Brain microvascular endothelial cell (primary cell): ENCODE measurements at regions not wholly inside any gene's neighbourhood (a gene's known extent, or its start where the extent isn't known, plus 50 kb on each side); places are given as distances from the start of the nearest gene placed in this dataset.

ENCODE experiments used
- DNase-seq: peaks from one replicate; pipeline ENCODE4 v3.0.0-alpha.2; 2020
- H3K27ac ChIP-seq: fragments of 250-450 bp; sonication (Bioruptor Pico); 2 replicates; pipeline ENCODE4 v1.5.1; 2020; ENCODE audit warnings: mild to moderate bottlenecking, moderate library complexity
- H3K27me3 ChIP-seq: fragments of 250-450 bp; sonication (Bioruptor Pico); replicated peaks from 2 replicates; pipeline ENCODE4 v1.5.1; 2020; ENCODE audit warnings: mild to moderate bottlenecking
- H3K36me3 ChIP-seq: fragments of 250-450 bp; sonication (Bioruptor Pico); replicated peaks from 2 replicates; pipeline ENCODE4 v1.5.1; 2020; ENCODE audit warnings: mild to moderate bottlenecking
- H3K4me3 ChIP-seq: 2 replicates; pipeline ENCODE4 v1.5.1; 2011; ENCODE audit warnings: low read depth, mild to moderate bottlenecking, control low read depth, low read length, moderate library complexity
- CTCF ChIP-seq: IDR thresholded peaks from 2 replicates; pipeline ENCODE4 v1.5.1; 2011; ENCODE audit warnings: low read depth, mild to moderate bottlenecking, moderate library complexity, low read length, control low read depth, inconsistent platforms; ENCODE audit errors: missing control alignments
- in situ Hi-C: cut with HindIII; loops from 2 replicates; pipeline ENCODE4 v1.10.0; 2017; ENCODE audit warnings: low sequenced_read_pairs, low pct_ligation_motif_present

DNA sequence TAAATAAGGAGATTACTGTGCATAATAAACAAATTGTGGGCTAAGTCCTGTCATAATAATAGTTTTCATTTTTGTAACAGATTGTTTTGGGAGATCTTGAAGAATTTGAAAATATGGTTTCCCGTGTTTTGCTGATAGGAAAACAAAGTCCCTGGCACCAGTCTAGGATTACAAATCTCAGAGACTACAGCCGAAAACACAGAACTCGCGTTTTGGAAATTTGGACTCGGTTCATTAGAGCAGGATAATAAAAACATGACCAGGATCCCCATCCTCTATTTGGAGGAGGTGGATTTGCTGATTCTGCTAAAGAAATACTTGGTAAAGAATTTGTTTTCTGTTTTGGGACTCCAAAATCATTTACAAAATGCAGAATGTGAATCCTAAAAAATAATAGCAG is 1194.4 kb downstream of the DTWD2 start:
- Histone ChIP-seq H3K4me3 (no peak overlapping the region), H3K27ac (no peak overlapping the region), H3K27me3 (no peaks in the 10 kb centered on the region), H3K36me3 (no peaks in the 10 kb centered on the region)
- no peak for DNase-seq
- in situ Hi-C loops = no loop called here
- TF ChIP-seq CTCF = no peak

GRCh38 chr5:117792476-117792875 is 1195.9 kb downstream of the DTWD2 start:
- Histone ChIP-seq H3K27me3 (no peaks in the 10 kb centered on the region), H3K27ac (no peak overlapping the region), H3K36me3 (no peaks in the 10 kb centered on the region), H3K4me3 (no peak overlapping the region)
- in situ Hi-C loops = no loop called here
- no peak for DNase-seq
- TF ChIP-seq CTCF = no peak

DNA sequence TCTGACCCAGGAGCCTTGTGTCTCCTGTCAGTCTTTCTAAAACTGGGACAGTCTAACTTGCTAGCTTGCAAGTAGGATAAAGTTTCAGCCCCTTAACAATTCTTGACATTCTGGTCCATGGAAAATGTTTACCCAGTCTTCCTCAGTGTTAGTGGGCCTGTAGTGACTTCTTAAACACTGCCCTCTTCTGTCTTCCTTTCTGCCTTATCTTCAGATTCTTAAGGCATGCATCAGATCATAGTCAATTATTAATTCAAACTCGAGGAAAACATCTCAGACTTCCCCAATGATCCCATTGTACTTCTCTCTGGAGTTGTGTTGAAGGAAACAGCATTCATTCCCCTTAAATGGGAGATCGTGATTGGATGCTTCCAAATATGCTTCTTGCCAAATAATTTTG is 1199.8 kb downstream of the DTWD2 start:
- no peaks in the 10 kb centered on the region for H3K36me3 ChIP-seq
- no peak for TF ChIP-seq CTCF
- no peak overlapping the region for H3K27ac ChIP-seq
- DNase-seq = no peak
- H3K27me3 ChIP-seq = no peaks in the 10 kb centered on the region
- H3K4me3 ChIP-seq = no peak overlapping the region
- in situ Hi-C loops = no loop called here

GRCh38 chr5:117779171-117779570 is 1204.5 kb upstream of the SEMA6A start:
- Histone ChIP-seq H3K27ac (no peak overlapping the region), H3K36me3 (no peaks in the 10 kb centered on the region), H3K27me3 (no peaks in the 10 kb centered on the region), H3K4me3 (no peak overlapping the region)
- no peak for DNase-seq
- no peak for TF ChIP-seq CTCF
- in situ Hi-C loops = no loop called here

GRCh38 chr5:117776977-117777376 is 1202.4 kb upstream of the SEMA6A start:
- in situ Hi-C loops = no loop called here
- Histone ChIP-seq H3K4me3 (no peak overlapping the region), H3K27me3 (no peaks in the 10 kb centered on the region), H3K36me3 (no peaks in the 10 kb centered on the region), H3K27ac (no peak overlapping the region)
- DNase-seq = no peak
- no peak for TF ChIP-seq CTCF

DNA sequence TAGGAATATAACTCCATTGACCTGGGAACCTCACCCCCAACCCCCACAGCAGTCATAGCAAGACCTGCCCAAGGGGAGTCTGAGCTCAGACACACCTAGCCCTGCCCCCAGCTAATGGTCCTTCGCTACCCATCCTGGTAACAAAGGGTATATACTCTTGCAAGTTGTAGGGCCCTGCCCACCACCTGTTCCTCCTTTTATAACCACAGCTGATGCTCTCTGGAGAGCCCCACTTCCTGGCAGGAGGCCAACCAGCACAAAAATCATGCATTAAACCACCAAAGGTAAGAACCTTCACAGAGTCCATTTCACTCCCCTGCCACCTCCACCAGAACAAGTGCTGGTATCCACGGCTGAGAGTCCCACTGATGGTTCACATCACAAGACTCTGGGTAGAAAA is 1195.3 kb upstream of the SEMA6A start:
- H3K4me3 ChIP-seq = no peak overlapping the region
- TF ChIP-seq CTCF = no peak
- H3K27ac ChIP-seq = no peak overlapping the region
- in situ Hi-C loops = no loop called here
- H3K27me3 ChIP-seq = no peaks in the 10 kb centered on the region
- H3K36me3 ChIP-seq = no peaks in the 10 kb centered on the region
- DNase-seq = no peak
